BJ (cell line): ENCODE measurements at regions not wholly inside any gene's neighbourhood (a gene's known extent, or its start where the extent isn't known, plus 50 kb on each side); places are given as distances from the start of the nearest gene placed in this dataset.

Experiments
- CTCF ChIA-PET: fragments of 350-600 bp; formaldehyde crosslinking; extraction: SDS; loops from one replicate; lab custom pipeline; 2021; ENCODE audit warnings: antibody characterized with exemption, inconsistent platforms; lab: Yijun Ruan, JAX
- POLR2A ChIA-PET: fragments of 300-600 bp; sonication (Branson Sonifier 250); formaldehyde crosslinking; extraction: SDS; loops from one replicate; lab custom pipeline; 2021; ENCODE audit warnings: antibody characterized with exemption; lab: Charles Lee
- DNase-seq: peaks from one replicate; pipeline ENCODE4 v3.0.0-alpha.2; 2011; ENCODE audit warnings: low read depth
- H3K27me3 ChIP-seq: 2 replicates; pipeline ENCODE4 v1.6.0; 2011; ENCODE audit warnings: low read length; ENCODE audit not compliant: control insufficient read depth, insufficient read depth
- H3K36me3 ChIP-seq: 2 replicates; pipeline ENCODE4 v1.5.1; 2011; ENCODE audit warnings: low read length; ENCODE audit not compliant: control insufficient read depth, insufficient read depth
- H3K4me3 ChIP-seq: 2 replicates; pipeline ENCODE4 v1.5.1; 2011; ENCODE audit warnings: low read depth, mild to moderate bottlenecking, control low read depth, low read length
- TF ChIP-seq, protein P1 (sequence below): IDR thresholded peaks from 2 replicates; pipeline ENCODE4 v1.5.1; 2011; ENCODE audit warnings: low read depth, mild to moderate bottlenecking, control low read depth, inconsistent platforms, low read length, moderate library complexity; ENCODE audit not compliant: insufficient read depth

DNA sequence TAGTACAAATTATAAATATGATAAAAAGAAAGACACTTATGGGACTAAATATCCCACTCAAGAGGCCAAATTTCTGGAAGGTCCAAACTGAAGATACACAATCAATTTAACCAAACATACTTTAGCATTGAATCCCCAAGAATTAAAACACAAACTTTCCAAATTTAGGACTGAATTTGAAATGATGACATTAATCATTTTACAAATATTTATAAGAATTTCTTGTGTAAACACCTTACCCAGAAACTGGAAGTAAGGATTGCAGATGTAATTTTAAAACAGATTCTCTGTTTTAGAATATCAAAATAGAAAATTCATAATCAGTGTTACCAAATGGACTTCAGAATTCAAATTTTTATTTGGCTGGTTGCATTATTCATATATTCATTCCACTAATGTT is 588.2 kb upstream of the KCND2 start:
- ChIA-PET POLR2A (no interaction called here), CTCF (no interaction called here)
- DNase-seq: no peak
- TF ChIP-seq, protein P1, sequence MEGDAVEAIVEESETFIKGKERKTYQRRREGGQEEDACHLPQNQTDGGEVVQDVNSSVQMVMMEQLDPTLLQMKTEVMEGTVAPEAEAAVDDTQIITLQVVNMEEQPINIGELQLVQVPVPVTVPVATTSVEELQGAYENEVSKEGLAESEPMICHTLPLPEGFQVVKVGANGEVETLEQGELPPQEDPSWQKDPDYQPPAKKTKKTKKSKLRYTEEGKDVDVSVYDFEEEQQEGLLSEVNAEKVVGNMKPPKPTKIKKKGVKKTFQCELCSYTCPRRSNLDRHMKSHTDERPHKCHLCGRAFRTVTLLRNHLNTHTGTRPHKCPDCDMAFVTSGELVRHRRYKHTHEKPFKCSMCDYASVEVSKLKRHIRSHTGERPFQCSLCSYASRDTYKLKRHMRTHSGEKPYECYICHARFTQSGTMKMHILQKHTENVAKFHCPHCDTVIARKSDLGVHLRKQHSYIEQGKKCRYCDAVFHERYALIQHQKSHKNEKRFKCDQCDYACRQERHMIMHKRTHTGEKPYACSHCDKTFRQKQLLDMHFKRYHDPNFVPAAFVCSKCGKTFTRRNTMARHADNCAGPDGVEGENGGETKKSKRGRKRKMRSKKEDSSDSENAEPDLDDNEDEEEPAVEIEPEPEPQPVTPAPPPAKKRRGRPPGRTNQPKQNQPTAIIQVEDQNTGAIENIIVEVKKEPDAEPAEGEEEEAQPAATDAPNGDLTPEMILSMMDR: no peak
- Histone ChIP-seq H3K36me3 (no peaks in the 10 kb centered on the region), H3K27me3 (no peaks in the 10 kb centered on the region), H3K4me3 (no peak overlapping the region)

DNA sequence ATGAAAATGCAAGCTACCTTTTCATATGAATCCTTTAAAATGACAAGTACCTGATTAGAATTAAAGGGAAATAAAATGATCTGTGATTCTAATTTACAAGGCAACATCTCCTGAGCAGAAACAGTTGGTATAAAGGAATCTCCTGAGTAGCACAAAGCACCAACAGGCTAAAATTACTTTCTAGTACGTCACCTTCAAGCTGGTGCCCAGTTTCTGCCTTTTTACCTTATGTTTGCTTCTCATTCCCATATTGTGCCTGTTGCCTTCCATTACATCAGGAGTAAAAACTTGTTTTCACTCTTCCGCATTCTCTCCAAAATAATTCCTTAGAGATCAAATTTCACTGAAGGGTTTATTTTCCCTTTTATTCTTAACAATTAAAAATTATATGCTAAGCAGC is 587.1 kb upstream of the KCND2 start:
- TF ChIP-seq, protein P1: no peak
- Histone ChIP-seq H3K4me3 (no peak overlapping the region), H3K27me3 (no peaks in the 10 kb centered on the region), H3K36me3 (no peaks in the 10 kb centered on the region)
- ChIA-PET POLR2A (no interaction called here), CTCF (no interaction called here)
- no peak for DNase-seq

DNA sequence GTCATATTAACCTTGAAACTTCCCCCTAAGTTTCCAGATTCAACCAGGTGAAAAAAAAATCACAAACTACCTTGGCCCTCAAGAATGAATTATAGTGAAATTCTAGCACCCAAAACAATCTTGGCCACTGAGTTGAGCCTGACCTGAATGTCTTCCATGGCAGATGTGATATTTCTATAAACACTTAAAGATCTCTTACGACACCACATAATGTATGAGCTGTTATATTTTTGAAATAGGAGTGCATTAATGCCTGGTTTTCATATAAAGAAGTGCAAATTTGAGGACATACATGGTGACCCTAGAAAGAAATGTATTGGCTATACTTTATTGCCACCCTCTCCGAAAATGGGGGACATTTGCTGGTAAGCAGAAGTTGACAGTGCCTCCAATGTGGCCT is 584.1 kb upstream of the KCND2 start:
- Histone ChIP-seq H3K4me3 (no peak overlapping the region), H3K36me3 (no peaks in the 10 kb centered on the region), H3K27me3 (no peaks in the 10 kb centered on the region)
- ChIA-PET POLR2A (no interaction called here), CTCF (no interaction called here)
- TF ChIP-seq, protein P1: no peak
- no peak for DNase-seq

DNA sequence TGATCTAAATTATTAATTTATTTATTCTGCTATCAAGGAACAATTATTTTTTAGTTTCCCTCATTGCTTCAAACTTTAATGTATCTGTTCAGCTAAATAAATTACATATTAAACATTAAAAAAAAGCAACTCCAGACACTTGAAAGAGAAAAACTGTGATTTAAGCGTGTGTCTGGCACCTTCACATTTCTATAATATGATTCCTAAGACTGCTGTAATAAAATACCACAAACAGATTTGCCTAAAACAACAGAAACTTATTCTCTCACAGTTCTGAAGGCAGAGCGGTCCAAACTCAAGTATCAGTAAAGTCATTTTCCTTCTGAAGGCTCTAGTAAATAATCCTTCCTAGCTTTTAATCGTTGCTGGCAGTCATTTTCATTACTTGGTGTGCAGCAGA is 580.4 kb upstream of the KCND2 start:
- CTCF ChIA-PET: no interaction called here

DNA sequence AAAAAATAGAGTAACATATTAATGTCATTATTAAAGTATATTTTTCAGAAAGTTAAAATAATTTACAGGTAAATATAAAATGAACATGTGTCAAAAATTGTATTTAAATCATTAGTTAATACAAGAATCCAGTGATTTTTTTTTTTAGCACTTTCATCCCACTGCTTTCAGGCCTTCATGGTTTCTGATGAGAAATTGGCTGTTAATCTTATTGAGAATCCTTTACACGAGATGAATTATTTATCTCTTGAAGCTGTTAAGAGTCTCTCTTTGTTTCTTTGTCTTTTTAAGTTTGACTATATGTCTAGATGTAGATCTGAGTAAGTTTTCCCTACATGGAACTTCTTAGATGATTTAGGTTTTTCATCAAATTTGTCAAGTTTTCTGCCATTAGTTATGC is 578.5 kb upstream of the KCND2 start:
- H3K4me3 ChIP-seq: no peak overlapping the region
- H3K36me3 ChIP-seq: no peaks in the 10 kb centered on the region
- POLR2A ChIA-PET: no interaction called here
- TF ChIP-seq, protein P1: no peak
- CTCF ChIA-PET: no interaction called here
- H3K27me3 ChIP-seq: no peaks in the 10 kb centered on the region
- no peak for DNase-seq

More for the DNA sequence above, 580.4 kb upstream of the KCND2 start:
- no peak for DNase-seq
- TF ChIP-seq, protein P1: no peak
- POLR2A ChIA-PET: no interaction called here
- Histone ChIP-seq H3K27me3 (no peaks in the 10 kb centered on the region), H3K4me3 (no peak overlapping the region), H3K36me3 (no peaks in the 10 kb centered on the region)
